Fibroblast of lung (primary cell): ENCODE measurements at regions not wholly inside any gene's neighbourhood (a gene's known extent, or its start where the extent isn't known, plus 50 kb on each side); places are given as distances from the start of the nearest gene placed in this dataset.

Experiments
- DNase-seq, 2 donors: peaks; one replicate each; pipeline versions ENCODE4 v3.0.0 to v3.0.0-alpha.2; 2010; ENCODE audit warnings: low read depth in 2 of 2
- H2AFZ ChIP-seq: 2 replicates; pipeline ENCODE4 v1.5.1; 2012; ENCODE audit warnings: low read length, control low read depth, inconsistent platforms
- H3K27ac ChIP-seq: 2 replicates; pipeline ENCODE4 v1.5.1; 2011; ENCODE audit warnings: low read length, control low read depth; ENCODE audit not compliant: insufficient read depth
- H3K27me3 ChIP-seq: 2 replicates; pipeline ENCODE4 v1.5.1; 2011; ENCODE audit warnings: mild to moderate bottlenecking, low read length; ENCODE audit not compliant: control insufficient read depth, insufficient read depth
- H3K36me3 ChIP-seq: 2 replicates; pipeline ENCODE4 v1.5.1; 2011; ENCODE audit warnings: low read length; ENCODE audit not compliant: control insufficient read depth, insufficient read depth
- H3K4me1 ChIP-seq: 2 replicates; pipeline ENCODE4 v1.5.1; 2011; ENCODE audit warnings: low read length; ENCODE audit not compliant: control insufficient read depth, insufficient read depth; ENCODE audit errors: extremely low read depth
- H3K4me2 ChIP-seq: 2 replicates; pipeline ENCODE4 v1.5.1; 2011; ENCODE audit warnings: low read length, control low read depth; ENCODE audit not compliant: insufficient read depth; ENCODE audit errors: extremely low read depth
- H3K4me3 ChIP-seq, 4 experiments: fragments of 200-600 bp in 1 of 4; sonication (generic) in 1 of 4; replicated peaks in 1 of 4; 2 replicates each; pipeline ENCODE4 v1.5.1; 2011 to 2016; ENCODE audit warnings: low read length in 4 of 4, low read depth in 3 of 4, mild to moderate bottlenecking in 3 of 4, control low read depth in 2 of 4, inconsistent platforms in 1 of 4, mixed read lengths in 1 of 4; ENCODE audit not compliant: insufficient read depth in 1 of 4; ENCODE audit errors: control extremely low read depth in 1 of 4
- H3K79me2 ChIP-seq: 2 replicates; pipeline ENCODE4 v1.5.1; 2012; ENCODE audit warnings: mild to moderate bottlenecking, low read length, inconsistent platforms; ENCODE audit not compliant: control insufficient read depth, insufficient read depth
- H3K9ac ChIP-seq: 2 replicates; pipeline ENCODE4 v1.5.1; 2011; ENCODE audit warnings: mild to moderate bottlenecking, low read length, control low read depth; ENCODE audit not compliant: insufficient read depth
- H3K9me3 ChIP-seq: 2 replicates; pipeline ENCODE4 v1.5.1; 2012; ENCODE audit warnings: low read depth, low read length; ENCODE audit not compliant: control insufficient read depth, insufficient read depth
- H4K20me1 ChIP-seq: 2 replicates; pipeline ENCODE4 v1.5.1; 2011; ENCODE audit warnings: low read length; ENCODE audit not compliant: control insufficient read depth, insufficient read depth; ENCODE audit errors: extremely low read depth
- EZH2 ChIP-seq: IDR thresholded peaks from 2 replicates; pipeline ENCODE4 v1.5.1; 2012; ENCODE audit warnings: low read length, control low read depth, mild to moderate bottlenecking; ENCODE audit errors: missing control alignments
- TF ChIP-seq, protein P1 (sequence below), 2 donors: IDR thresholded peaks in 1 of 2; conservative IDR thresholded peaks in 1 of 2; 1 replicate in 1 of 2; 2 replicates in 1 of 2; pipeline ENCODE4 v1.5.1; 2011 to 2012; ENCODE audit warnings: low read length in 2 of 2, control low read depth in 1 of 2, inconsistent platforms in 1 of 2, low read depth in 1 of 2, mild to moderate bottlenecking in 1 of 2

GRCh38 chr2:20565101-20565622 is 85.7 kb downstream of the HS1BP3 start:
- H3K9ac ChIP-seq, result no peak overlapping the region
- no peak overlapping the region for H3K4me3 ChIP-seq
- H3K79me2 ChIP-seq, result no peaks in the 10 kb centered on the region
- H3K36me3 ChIP-seq, result no peaks in the 10 kb centered on the region
- no peaks in the 10 kb centered on the region for H3K27me3 ChIP-seq
- TF ChIP-seq, protein P1, sequence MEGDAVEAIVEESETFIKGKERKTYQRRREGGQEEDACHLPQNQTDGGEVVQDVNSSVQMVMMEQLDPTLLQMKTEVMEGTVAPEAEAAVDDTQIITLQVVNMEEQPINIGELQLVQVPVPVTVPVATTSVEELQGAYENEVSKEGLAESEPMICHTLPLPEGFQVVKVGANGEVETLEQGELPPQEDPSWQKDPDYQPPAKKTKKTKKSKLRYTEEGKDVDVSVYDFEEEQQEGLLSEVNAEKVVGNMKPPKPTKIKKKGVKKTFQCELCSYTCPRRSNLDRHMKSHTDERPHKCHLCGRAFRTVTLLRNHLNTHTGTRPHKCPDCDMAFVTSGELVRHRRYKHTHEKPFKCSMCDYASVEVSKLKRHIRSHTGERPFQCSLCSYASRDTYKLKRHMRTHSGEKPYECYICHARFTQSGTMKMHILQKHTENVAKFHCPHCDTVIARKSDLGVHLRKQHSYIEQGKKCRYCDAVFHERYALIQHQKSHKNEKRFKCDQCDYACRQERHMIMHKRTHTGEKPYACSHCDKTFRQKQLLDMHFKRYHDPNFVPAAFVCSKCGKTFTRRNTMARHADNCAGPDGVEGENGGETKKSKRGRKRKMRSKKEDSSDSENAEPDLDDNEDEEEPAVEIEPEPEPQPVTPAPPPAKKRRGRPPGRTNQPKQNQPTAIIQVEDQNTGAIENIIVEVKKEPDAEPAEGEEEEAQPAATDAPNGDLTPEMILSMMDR (conservative IDR thresholded peaks at IDR 0.05 in 1 of 2, IDR thresholded peaks at IDR 0.05 in 1 of 2; ENCODE audit: low read depth in 1 of 2, low read length in 2 of 2), result no peak
- no peak for TF ChIP-seq EZH2
- H2AFZ ChIP-seq, result no peak overlapping the region
- DNase-seq, result no peak
- H3K9me3 ChIP-seq, result no peaks in the 10 kb centered on the region
- H3K4me1 ChIP-seq, result peaks cover 26% of the 10 kb centered on the region
- no peak overlapping the region for H3K4me2 ChIP-seq
- no peak overlapping the region for H3K27ac ChIP-seq
- H4K20me1 ChIP-seq, result no peaks in the 10 kb centered on the region

GRCh38 chr2:20565623-20566236 is 85.2 kb downstream of the HS1BP3 start:
- Histone ChIP-seq H2AFZ (peak overlapping the region; percentile 12), H3K9ac (no peak overlapping the region), H3K9me3 (no peaks in the 10 kb centered on the region), H3K27ac (no peak overlapping the region), H3K4me2 (no peak overlapping the region), H3K27me3 (no peaks in the 10 kb centered on the region), H3K79me2 (no peaks in the 10 kb centered on the region), H4K20me1 (no peaks in the 10 kb centered on the region), H3K4me3 (no peak overlapping the region), H3K4me1 (peaks cover 26% of the 10 kb centered on the region), H3K36me3 (no peaks in the 10 kb centered on the region)
- TF ChIP-seq EZH2, result no peak
- TF ChIP-seq, protein P1 (conservative IDR thresholded peaks at IDR 0.05 in 1 of 2, IDR thresholded peaks at IDR 0.05 in 1 of 2; ENCODE audit: low read depth in 1 of 2, low read length in 2 of 2), result no peak
- peak; percentile 34 to 58 for DNase-seq

DNA sequence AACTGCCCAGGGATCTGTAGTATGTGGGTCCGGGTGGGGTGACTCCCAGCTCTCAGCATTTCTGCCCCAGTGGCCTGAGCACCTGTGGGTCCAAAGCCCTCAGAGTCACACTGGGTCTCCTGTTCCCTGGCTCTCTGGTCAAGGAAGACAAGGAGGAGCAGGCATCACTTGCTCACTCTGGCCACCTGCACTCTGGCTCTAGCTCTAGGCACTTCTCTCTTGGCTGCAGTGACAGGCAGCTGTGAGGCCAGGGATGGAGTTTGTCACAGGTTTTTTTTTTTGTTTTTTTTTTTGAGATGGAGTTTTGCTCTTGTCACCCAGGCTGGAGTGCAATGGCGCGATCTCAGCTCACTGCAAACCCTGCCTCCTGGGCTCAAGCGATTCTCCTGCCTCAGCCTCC is 84.6 kb downstream of the HS1BP3 start:
- H3K9ac ChIP-seq, result no peak overlapping the region
- H4K20me1 ChIP-seq, result no peaks in the 10 kb centered on the region
- H3K27ac ChIP-seq, result no peak overlapping the region
- H3K79me2 ChIP-seq, result no peaks in the 10 kb centered on the region
- no peaks in the 10 kb centered on the region for H3K27me3 ChIP-seq
- H3K4me1 ChIP-seq, result peaks cover 24% of the 10 kb centered on the region
- H3K4me3 ChIP-seq, result no peak overlapping the region
- no peak overlapping the region for H3K4me2 ChIP-seq
- no peak for TF ChIP-seq EZH2
- TF ChIP-seq, protein P1 (conservative IDR thresholded peaks at IDR 0.05 in 1 of 2, IDR thresholded peaks at IDR 0.05 in 1 of 2; ENCODE audit: low read depth in 1 of 2, low read length in 2 of 2), result no peak
- H3K9me3 ChIP-seq, result no peaks in the 10 kb centered on the region
- H2AFZ ChIP-seq, result no peak overlapping the region
- no peaks in the 10 kb centered on the region for H3K36me3 ChIP-seq
- no peak for DNase-seq
